AG10803 (cell line): ENCODE measurements at regions not wholly inside any gene's neighbourhood (a gene's known extent, or its start where the extent isn't known, plus 50 kb on each side); places are given as distances from the start of the nearest gene placed in this dataset.
"Not testable (repeated sequence)": the region's sequence is repeated elsewhere in the genome, so short reads cannot be mapped to it uniquely, and the experiment has no call there.

ENCODE experiments used
- DNase-seq: peaks from one replicate; pipeline ENCODE4 v3.0.0; 2010; ENCODE audit warnings: low read depth
- H3K4me3 ChIP-seq: 2 replicates; pipeline ENCODE4 v1.5.1; 2011; ENCODE audit warnings: mild to moderate bottlenecking, low read length, control low read depth
- CTCF ChIP-seq: conservative IDR thresholded peaks from 2 replicates; pipeline ENCODE4 v1.5.1; 2011; ENCODE audit warnings: mild to moderate bottlenecking, low read length, control low read depth, inconsistent platforms

GRCh38 chr16:5758281-5758680 lies 660.7 kb upstream of the EEF2KMT start:
- no peak for DNase-seq
- no peak for TF ChIP-seq CTCF
- no peak overlapping the region for H3K4me3 ChIP-seq

DNA sequence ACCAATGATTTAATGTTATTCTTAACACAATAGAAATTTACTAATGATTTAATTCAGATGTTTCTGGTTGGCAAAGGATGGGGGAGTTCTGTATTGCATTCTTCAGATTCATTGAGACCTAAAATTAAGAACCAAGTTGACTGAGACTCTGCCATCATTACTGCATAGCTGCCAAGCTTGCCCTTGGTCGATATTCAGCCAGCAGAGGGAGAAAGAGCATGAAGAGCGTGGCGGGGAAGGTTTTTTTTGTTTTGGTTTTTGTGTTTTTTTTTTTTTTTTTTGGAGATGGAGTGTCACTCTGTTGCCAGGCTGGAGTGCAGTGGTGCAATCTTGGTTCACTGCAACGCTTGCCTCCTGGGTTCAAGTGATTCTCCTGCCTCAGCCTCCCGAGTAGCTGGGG lies 659.4 kb upstream of the EEF2KMT start:
- no peak overlapping the region for H3K4me3 ChIP-seq
- TF ChIP-seq CTCF = no peak
- no peak for DNase-seq

DNA sequence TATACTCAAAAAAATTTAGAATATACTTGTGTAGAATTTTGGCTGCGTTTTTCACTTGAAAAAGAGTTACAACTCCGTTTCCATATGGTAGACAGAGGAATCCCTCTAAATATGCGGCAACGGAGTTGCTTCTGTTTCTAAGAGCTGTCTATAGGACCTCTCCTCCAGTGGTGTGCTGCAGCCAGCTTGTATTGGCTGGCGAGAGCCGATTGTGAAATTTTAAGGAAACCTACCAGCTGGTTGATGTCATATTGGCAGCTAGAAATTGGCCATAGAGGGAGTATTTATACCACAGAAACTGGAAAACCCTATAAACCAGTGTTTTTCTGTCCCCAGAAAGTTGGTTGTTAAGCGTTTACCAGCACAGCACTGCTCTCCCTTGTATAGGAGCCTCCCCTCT lies 655.8 kb upstream of the EEF2KMT start:
- no peak for TF ChIP-seq CTCF

DNA sequence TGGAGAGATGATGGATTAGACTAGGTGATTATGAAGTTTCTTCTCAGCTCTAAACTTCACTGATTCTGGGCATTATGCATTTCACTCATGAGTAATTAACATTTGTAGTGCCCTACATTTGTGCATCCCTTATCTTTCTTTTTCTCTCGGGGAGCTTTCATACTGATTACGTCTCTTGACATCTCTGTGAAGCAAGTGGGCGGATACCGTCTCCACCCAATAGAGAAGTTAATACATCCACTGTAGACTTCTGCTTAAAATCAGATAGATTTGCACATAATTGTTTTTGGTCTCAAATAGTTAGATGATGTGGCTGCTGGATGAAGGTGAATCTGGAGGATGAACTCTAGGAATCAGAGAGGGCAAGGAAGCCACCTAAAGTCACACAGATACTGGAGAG lies 653.6 kb upstream of the EEF2KMT start:
- H3K4me3 ChIP-seq = no peak overlapping the region
- TF ChIP-seq CTCF = no peak
- DNase-seq = no peak

More for the DNA sequence above, 655.8 kb upstream of the EEF2KMT start:
- no peak for DNase-seq
- H3K4me3 ChIP-seq = no peak overlapping the region

DNA sequence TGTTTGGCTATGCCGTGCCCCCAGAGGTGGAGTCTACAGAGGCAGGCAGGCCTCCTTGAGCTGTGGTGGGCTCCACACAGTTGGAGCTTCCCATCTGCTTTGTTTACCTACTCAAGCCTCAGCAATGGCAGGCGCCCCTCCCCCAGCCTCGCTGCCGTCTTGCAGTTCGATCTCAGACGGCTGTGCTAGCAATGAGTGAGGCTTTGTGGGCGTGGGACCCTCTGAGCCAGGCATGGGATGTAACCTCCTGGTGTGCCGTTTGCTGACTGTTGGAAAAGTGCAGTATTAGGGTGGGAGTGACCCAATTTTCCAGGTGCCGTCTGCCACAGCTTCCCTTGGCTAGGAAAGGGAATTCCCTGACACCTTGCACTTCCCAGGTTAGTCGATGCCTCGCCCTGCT lies 652.8 kb upstream of the EEF2KMT start:
- not testable (repeated sequence) for H3K4me3 ChIP-seq, DNase-seq

DNA sequence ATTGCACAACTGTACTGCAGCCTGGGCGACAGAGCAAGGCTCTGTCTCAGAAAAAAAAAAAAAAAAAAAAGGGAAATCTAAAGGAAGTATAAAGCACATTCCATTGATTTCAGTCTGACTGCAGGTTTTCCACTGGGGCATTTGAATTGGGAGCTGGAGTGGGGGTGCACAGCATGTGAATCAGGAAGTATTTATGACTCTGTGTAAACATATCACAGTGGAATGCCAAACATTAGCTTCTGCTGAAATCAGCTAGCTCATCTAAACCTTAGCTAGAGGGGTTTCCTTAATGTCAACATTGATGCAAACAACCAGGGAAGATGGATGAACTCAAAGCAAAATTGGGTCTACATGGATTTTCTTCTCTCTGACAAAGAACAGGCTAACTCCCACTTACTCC lies 641.0 kb upstream of the EEF2KMT start:
- H3K4me3 ChIP-seq = no peak overlapping the region
- TF ChIP-seq CTCF = no peak
- DNase-seq = no peak

DNA sequence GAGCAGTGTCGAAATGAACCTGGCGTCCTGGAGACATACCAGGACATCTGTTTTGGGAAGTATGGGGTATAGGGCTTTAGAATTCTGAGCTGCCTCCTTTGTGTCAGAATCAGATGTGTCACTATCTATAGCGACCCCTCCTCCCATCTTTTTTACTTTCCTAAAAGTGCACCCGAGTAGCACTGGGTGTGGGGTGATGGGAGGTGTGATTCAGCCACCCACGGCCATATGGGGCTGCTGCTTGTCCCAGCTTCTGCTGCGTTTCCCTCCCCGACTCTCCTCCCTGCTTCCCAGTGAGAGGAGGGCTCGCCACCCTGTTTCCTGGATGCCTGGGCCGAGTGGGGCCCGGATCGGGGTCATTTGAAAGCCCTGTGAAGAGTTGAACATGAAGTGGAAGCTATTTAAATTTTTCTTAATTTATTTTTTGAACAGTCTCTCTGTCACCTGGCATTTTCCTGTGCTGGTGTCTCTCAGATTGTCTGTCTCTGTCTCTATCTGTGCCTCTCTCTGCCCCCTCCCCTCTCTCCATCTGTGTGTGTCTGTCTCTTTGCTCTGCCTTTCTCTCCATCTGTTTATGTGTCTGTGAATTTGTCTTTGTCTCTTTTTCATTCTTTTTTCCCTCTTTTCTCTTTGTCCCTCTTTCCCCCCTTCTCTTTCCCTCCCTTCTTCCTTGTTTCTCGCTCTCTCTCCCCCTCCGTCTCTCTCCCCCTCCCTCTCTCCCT lies 638.8 kb upstream of the EEF2KMT start:
- no peak overlapping the region for H3K4me3 ChIP-seq
- no peak for DNase-seq
- no peak for TF ChIP-seq CTCF
